IPS DF 6.9 (cell line): ENCODE measurements at regions not wholly inside any gene's neighbourhood (a gene's known extent, or its start where the extent isn't known, plus 50 kb on each side); places are given as distances from the start of the nearest gene placed in this dataset.

Source experiments
- DNase-seq: peaks from one replicate; pipeline ENCODE4 v3.0.0-alpha.2; 2013; ENCODE audit warnings: low read depth, low spot score
- H3K27ac ChIP-seq: one replicate; pipeline ENCODE4 v1.5.1; 2013; ENCODE audit warnings: low read length, control low read depth
- H3K27me3 ChIP-seq: 2 replicates; pipeline ENCODE4 v1.6.1; 2013; ENCODE audit warnings: mild to moderate bottlenecking, low read length; ENCODE audit not compliant: control insufficient read depth, insufficient read depth
- H3K36me3 ChIP-seq: 2 replicates; pipeline ENCODE4 v1.6.1; 2013; ENCODE audit warnings: low read length; ENCODE audit not compliant: control insufficient read depth, insufficient read depth
- H3K4me1 ChIP-seq: 2 replicates; pipeline ENCODE4 v1.6.1; 2013; ENCODE audit warnings: low read length; ENCODE audit not compliant: control insufficient read depth, insufficient read depth
- H3K4me3 ChIP-seq: 2 replicates; pipeline ENCODE4 v1.5.1; 2013; ENCODE audit warnings: mild to moderate bottlenecking, low read length
- H3K9me3 ChIP-seq: 2 replicates; pipeline ENCODE4 v1.6.1; 2013; ENCODE audit warnings: low read length, inconsistent platforms; ENCODE audit not compliant: control insufficient read depth, insufficient read depth
- WGBS: extraction: QIAGEN DNeasy Blood & Tissue Kit; methylation state at CpG from one replicate; pipeline ENCODE4 v1.1.7; 2013; ENCODE audit warnings: mixed read lengths, missing lambda C conversion rate; ENCODE audit not compliant: insufficient read length, insufficient coverage; 5-methylcytosine and 5-hydroxymethylcytosine counted together

DNA sequence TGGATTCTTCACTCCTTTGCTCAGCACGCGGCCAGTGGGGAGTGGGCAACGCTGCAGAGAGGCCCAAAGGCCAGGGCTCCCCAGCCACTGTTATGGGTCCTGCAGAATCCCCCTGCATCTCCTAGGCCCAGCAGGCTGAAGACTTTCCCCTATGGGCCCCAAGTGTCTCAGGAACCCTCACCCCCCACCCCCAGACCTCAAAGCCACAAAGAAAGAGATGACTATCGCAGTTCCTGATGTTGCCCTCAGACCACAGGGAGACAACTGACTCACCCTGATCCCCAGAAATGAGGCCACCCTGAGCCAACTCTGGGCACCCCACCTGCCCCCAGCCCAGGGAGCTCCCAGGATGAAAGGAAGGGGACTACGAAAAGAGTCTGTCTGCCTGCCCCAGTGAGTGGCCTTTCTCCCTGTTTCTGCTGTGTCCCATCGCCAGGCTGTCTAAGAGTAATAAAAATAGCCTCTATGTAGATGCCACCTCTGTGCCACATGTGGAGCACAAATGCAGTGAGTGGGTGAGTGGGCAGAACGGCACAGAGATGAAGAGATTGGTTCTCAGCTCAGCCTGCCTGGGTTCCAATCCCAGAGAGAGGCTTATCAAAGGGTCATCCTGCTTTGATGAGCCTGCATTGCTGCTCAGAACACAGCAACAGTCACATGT lies 283.0 kb downstream of the UACA start:
- DNase-seq, result no peak
- WGBS, result no CpG with 5 or more reads among the region's 7 CpGs
- Histone ChIP-seq H3K9me3 (no peaks in the 10 kb centered on the region), H3K27me3 (no peaks in the 10 kb centered on the region; the same call in 1 of the 2 replicates), H3K27ac (no peak overlapping the region), H3K36me3 (no peaks in the 10 kb centered on the region), H3K4me1 (no peaks in the 10 kb centered on the region; the same call in 1 of the 2 replicates), H3K4me3 (no peak overlapping the region)

DNA sequence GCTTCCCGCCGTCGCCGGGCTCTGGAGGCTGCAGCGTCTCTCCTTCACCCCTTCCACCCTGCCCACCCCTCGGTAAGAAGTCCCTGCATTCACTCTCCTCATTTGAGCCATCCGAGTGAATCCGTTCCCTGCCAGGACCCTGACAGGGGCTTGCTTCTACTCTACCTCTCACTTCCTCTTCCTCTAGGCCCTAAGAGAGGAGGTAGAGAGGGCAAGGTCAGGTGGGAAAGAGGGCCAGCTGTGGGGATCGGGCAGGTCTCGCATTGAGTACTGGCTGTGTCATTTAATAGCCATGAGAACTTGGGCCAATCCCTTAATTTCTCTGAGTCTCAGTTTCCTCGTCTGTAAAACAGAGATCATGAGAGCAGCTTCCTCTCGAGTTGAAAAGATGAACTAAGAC lies 283.6 kb downstream of the UACA start:
- WGBS, result no CpG with 5 or more reads among the region's 12 CpGs
- Histone ChIP-seq H3K27me3 (no peaks in the 10 kb centered on the region; the same call in 1 of the 2 replicates), H3K9me3 (no peaks in the 10 kb centered on the region), H3K4me3 (no peak overlapping the region), H3K36me3 (no peaks in the 10 kb centered on the region), H3K27ac (no peak overlapping the region), H3K4me1 (no peaks in the 10 kb centered on the region; the same call in 1 of the 2 replicates)
- no peak for DNase-seq

DNA sequence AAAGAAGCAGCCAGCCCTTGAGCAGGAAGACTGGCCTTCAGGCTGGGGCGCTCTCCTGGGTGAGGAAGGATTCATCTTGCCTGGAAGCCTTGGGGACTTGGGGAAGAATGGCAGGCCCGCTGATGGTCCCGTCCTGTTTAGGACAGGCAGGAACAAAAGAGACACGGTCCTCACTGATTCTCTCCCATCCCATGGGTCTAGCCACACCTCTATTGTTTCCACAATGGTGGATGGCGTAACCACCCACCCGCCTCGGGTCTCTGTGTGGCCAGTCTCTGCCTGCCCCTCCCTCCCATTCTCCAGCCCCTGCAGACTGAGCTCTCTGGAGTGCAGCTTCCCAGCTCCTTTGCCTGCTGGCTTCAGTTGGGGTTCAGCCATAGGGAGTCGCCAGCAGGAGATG lies 284.3 kb downstream of the UACA start:
- WGBS, result no CpG with 5 or more reads among the region's 8 CpGs
- Histone ChIP-seq H3K27ac (no peak overlapping the region), H3K27me3 (no peaks in the 10 kb centered on the region; the same call in 1 of the 2 replicates), H3K9me3 (no peaks in the 10 kb centered on the region), H3K36me3 (no peaks in the 10 kb centered on the region), H3K4me1 (no peaks in the 10 kb centered on the region; the same call in 1 of the 2 replicates), H3K4me3 (no peak overlapping the region)
- no peak for DNase-seq

DNA sequence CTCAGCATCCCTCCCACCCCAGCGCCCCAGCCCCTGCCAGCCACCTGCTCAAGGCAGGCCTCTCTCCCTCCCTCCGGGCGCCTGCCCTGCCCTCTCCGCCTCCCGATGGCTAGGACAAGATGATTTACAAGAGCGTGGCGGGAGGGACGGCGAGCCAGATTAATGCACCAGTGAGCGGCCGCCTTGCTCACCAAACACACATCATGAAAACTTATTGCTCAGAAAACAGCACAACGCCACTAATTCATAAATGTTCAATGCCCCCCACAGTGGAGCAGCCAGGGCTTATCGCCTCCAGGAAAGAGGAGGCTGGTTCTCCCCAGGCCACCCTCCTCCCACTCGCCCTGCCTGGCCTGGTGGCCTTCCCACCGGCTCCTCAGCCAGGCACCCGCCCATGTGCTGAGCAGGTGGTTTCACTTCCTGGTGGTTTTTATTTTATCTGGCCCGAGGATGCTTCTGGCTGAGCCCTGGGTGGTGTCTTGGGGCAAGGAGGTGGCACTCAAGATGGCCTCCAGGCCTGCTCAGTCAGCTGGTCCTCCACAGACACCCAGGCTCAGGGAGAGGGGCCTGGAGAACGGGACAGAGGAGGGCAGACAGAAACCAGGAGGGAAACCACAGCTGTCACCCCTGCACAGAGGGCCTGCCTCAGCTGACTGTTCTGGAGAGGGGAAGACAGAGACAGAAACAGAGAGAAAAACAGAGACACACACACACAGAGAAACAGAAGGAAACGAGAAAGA lies 284.9 kb downstream of the UACA start:
- Histone ChIP-seq H3K27ac (no peak overlapping the region), H3K4me3 (no peak overlapping the region), H3K27me3 (no peaks in the 10 kb centered on the region; the same call in 1 of the 2 replicates), H3K4me1 (no peaks in the 10 kb centered on the region; the same call in 1 of the 2 replicates), H3K9me3 (no peaks in the 10 kb centered on the region), H3K36me3 (no peaks in the 10 kb centered on the region)
- no CpG with 5 or more reads among the region's 19 CpGs for WGBS
- DNase-seq, result no peak

DNA sequence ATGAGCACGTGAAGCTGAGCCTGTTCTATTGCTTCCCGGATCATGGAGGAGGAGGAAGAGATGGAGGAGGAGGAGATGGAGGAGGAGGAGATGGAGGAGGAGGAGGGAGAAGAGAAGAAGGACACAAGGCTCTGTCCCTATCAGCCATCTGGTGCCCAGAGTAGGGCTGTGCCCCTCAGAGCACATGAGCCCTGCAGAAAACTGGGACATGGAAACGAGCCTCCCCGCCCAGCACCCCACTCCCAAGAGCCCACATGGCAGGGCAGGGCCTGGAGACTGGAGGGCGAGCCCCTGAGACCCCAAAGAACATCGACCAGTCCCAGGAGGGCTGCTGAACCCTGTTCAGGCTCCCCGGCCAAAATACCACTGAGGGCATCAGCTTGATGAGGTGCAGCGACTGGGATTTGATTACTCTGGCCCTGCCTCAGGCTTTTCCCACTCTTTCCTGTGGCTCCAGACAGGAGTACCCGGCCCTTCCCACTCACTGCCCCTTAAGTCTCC lies 285.6 kb downstream of the UACA start:
- no CpG with 5 or more reads among the region's 9 CpGs for WGBS

DNA sequence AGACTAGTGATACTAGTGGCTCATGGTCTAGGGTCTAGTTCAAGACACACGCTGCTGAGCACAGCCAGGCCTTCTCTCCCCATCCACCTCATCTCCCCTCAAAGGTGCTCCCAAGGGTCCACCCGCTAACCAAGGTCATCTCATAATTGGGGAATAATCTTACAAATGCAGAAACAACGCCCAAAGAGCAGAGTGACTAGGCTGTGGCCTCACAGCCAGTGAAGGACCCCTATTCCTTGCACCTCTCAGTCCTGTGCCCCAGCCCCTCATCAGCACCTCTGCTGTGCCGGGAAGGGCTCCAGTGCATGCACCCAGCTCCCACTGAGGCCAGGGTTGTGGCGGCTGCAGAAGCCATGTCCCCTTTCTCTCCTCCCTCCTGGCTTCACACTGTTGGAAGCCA lies 286.9 kb downstream of the UACA start:
- Histone ChIP-seq H3K27ac (no peak overlapping the region), H3K4me3 (no peak overlapping the region), H3K27me3 (no peaks in the 10 kb centered on the region), H3K9me3 (no peaks in the 10 kb centered on the region), H3K4me1 (no peaks in the 10 kb centered on the region; the same call in 1 of the 2 replicates), H3K36me3 (no peaks in the 10 kb centered on the region)
- WGBS, result no CpG with 5 or more reads among the region's 5 CpGs
- DNase-seq, result no peak

More for the DNA sequence above, 285.6 kb downstream of the UACA start:
- H3K4me3 ChIP-seq, result no peak overlapping the region
- H3K9me3 ChIP-seq, result no peaks in the 10 kb centered on the region
- DNase-seq, result no peak
- H3K27ac ChIP-seq, result no peak overlapping the region
- no peaks in the 10 kb centered on the region; the same call in 1 of the 2 replicates for H3K4me1 ChIP-seq
- no peaks in the 10 kb centered on the region for H3K36me3 ChIP-seq
- H3K27me3 ChIP-seq, result no peaks in the 10 kb centered on the region

DNA sequence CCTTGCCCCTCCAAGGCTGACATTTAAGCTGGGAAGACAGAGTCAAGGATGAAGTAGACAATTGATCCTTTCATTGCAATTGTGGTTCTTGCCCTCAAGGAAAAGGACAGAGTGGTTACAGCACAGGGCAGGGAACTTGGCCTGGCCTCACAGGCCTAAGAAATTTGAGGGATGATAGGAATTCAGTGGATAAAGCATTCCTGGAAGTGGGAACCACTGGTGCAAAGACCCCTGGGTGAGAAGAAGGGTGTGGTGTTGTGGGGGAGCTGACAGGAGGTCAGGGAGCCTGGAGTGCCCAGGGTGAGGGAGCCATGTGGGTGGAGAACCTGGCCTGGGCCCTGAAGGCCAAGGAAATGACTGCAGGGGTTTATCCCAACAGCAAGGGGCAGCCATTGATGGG lies 287.4 kb downstream of the UACA start:
- no peak overlapping the region for H3K4me3 ChIP-seq
- H3K4me1 ChIP-seq, result no peaks in the 10 kb centered on the region; the same call in 1 of the 2 replicates
- H3K27me3 ChIP-seq, result no peaks in the 10 kb centered on the region
- no peak for DNase-seq
- H3K36me3 ChIP-seq, result no peaks in the 10 kb centered on the region
- H3K27ac ChIP-seq, result no peak overlapping the region
- H3K9me3 ChIP-seq, result no peaks in the 10 kb centered on the region

DNA sequence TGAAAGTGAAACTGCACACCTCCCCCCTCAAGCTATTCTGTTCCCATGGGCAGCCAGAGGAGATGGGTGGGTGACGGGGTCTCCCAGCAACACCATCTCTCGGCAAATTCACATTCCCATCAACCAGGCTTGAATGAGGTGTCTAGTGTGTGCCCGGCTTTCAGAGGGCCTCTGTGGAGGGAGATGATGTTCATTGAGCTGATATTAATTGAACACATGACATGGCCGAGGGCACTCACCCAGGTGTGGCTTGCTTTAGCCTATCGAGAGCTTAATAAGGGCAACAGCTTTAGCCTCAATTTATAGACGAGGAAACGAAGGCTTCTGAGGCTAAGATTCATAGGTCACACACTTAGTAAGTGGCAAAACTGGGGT lies 288.0 kb downstream of the UACA start:
- H3K4me3 ChIP-seq, result no peak overlapping the region
- H3K4me1 ChIP-seq, result no peaks in the 10 kb centered on the region; the same call in 1 of the 2 replicates
- no peak for DNase-seq
- WGBS, result no CpG with 5 or more reads among the region's 7 CpGs
- no peaks in the 10 kb centered on the region for H3K9me3 ChIP-seq
- H3K36me3 ChIP-seq, result no peaks in the 10 kb centered on the region
- H3K27me3 ChIP-seq, result no peaks in the 10 kb centered on the region
- H3K27ac ChIP-seq, result no peak overlapping the region

DNA sequence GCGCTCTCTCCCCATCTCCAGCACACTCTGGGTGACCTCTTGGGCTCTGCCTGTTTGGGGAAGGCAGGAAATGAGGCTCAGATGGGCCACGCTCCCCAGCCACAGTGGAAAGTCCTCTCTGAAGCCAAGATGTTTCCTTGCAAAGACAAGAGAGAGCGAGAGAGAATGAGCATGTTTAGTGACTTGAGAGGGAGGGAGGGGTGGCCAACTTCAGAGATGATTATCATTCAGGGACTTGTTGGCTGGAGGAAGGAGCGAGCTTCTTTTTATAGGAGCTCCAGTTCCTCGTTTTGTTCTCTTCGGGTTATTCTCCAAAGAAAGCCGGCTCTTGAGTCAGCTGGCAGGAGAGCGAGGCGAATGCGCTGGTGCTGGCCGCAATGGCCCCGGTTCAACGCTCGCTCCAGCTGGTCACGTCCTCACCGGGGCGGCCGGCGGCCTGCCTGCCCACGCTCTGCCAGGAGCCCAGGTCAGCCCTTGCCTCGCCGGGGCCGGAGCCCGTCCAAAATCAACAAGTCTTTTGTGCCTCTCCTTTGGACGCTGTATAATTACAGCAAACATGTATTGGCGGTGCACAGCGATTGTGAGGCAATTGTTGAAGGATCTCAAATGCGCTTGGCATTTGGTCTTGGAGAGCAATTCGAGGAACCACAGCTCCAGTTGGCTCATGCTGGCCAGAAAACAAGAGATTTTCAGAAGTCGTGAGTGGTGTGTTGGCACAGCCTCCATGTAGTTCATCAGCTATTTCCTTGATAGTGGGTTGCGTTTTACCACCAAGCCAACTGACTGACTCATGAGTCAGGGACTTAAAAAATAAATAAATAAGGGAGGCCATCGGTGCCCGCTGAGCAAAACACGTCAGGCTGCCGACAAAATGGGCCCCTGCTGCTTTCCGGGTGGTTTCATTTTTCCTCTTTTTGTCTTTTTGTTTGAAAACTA lies 288.6 kb downstream of the UACA start:
- H3K4me3 ChIP-seq, result no peak overlapping the region
- no peaks in the 10 kb centered on the region for H3K36me3 ChIP-seq
- no peaks in the 10 kb centered on the region for H3K9me3 ChIP-seq
- no peaks in the 10 kb centered on the region; the same call in 1 of the 2 replicates for H3K4me1 ChIP-seq
- no peak overlapping the region for H3K27ac ChIP-seq
- no peak for DNase-seq
- H3K27me3 ChIP-seq, result no peaks in the 10 kb centered on the region
- no CpG with 5 or more reads among the region's 36 CpGs for WGBS
